GM23248 (cell line): ENCODE measurements at regions not wholly inside any gene's neighbourhood (a gene's known extent, or its start where the extent isn't known, plus 50 kb on each side); places are given as distances from the start of the nearest gene placed in this dataset.

ENCODE experiments used
- DNase-seq: peaks from one replicate; pipeline ENCODE4 v3.0.0-alpha.2; 2015
- H2AFZ ChIP-seq: fragments of 200-600 bp; sonication (generic); 2 replicates; pipeline ENCODE4 v1.6.1; 2016; ENCODE audit warnings: antibody characterized with exemption
- H3F3A ChIP-seq: fragments of 200-600 bp; sonication (generic); 2 replicates; pipeline ENCODE4 v1.6.1; 2016; ENCODE audit warnings: mild to moderate bottlenecking, antibody characterized with exemption, mixed run types; ENCODE audit not compliant: insufficient read depth
- H3K27ac ChIP-seq: fragments of 200-600 bp; sonication (generic); 2 replicates; pipeline ENCODE4 v1.5.1; 2016; ENCODE audit warnings: mild to moderate bottlenecking
- H3K27me3 ChIP-seq: fragments of 200-600 bp; sonication (generic); replicated peaks from 2 replicates; pipeline ENCODE4 v1.6.1; 2016; ENCODE audit warnings: mild to moderate bottlenecking; ENCODE audit not compliant: insufficient read depth
- H3K36me3 ChIP-seq: fragments of 200-600 bp; sonication (generic); 2 replicates; pipeline ENCODE4 v1.6.1; 2016; ENCODE audit warnings: low read depth, mild to moderate bottlenecking
- H3K4me1 ChIP-seq: fragments of 200-600 bp; sonication (generic); 2 replicates; pipeline ENCODE4 v1.6.1; 2016; ENCODE audit warnings: mild to moderate bottlenecking; ENCODE audit not compliant: insufficient read depth
- H3K4me2 ChIP-seq: fragments of 200-600 bp; sonication (generic); one replicate; pipeline ENCODE4 v1.6.1; 2016; ENCODE audit warnings: mild to moderate bottlenecking; ENCODE audit not compliant: unreplicated experiment
- H3K4me3 ChIP-seq: fragments of 200-600 bp; sonication (generic); 2 replicates; pipeline ENCODE4 v1.5.1; 2016; ENCODE audit warnings: mild to moderate bottlenecking
- H3K79me2 ChIP-seq: fragments of 200-600 bp; sonication (generic); 2 replicates; pipeline ENCODE4 v1.6.1; 2016; ENCODE audit warnings: mild to moderate bottlenecking; ENCODE audit not compliant: insufficient read depth
- H3K9ac ChIP-seq: fragments of 200-600 bp; sonication (generic); 2 replicates; pipeline ENCODE4 v1.6.1; 2016; ENCODE audit warnings: mild to moderate bottlenecking
- H3K9me2 ChIP-seq: fragments of 200-600 bp; sonication (generic); 2 replicates; pipeline ENCODE4 v1.6.1; 2016; ENCODE audit warnings: mixed run types, mild to moderate bottlenecking, moderate library complexity; ENCODE audit not compliant: insufficient read depth
- H3K9me3 ChIP-seq: fragments of 200-600 bp; sonication (generic); one replicate; pipeline ENCODE4 v1.6.1; 2017; ENCODE audit warnings: low read depth
- H4K20me1 ChIP-seq: fragments of 200-600 bp; sonication (generic); 2 replicates; pipeline ENCODE4 v1.6.0; 2016; ENCODE audit not compliant: insufficient read depth
- EZH2 ChIP-seq: fragments of 200-600 bp; sonication (generic); IDR thresholded peaks from 2 replicates; pipeline ENCODE4 v1.6.1; 2018; ENCODE audit warnings: antibody characterized with exemption, mild to moderate bottlenecking; ENCODE audit not compliant: insufficient read depth, poor library complexity, severe bottlenecking
- EZH2phosphoT487 ChIP-seq: fragments of 200-600 bp; sonication (generic); IDR thresholded peaks from 2 replicates; pipeline ENCODE4 v1.6.1; 2018; ENCODE audit warnings: antibody characterized with exemption, moderate library complexity, mild to moderate bottlenecking, low read depth; ENCODE audit not compliant: insufficient read depth
- WGBS, 2 experiments: methylation state at CpG; one replicate each; pipeline ENCODE4 v1.1.6; 2015 to 2017; ENCODE audit warnings: low lambda C conversion rate in 2 of 2, low coverage in 1 of 2; ENCODE audit errors: missing lambda C conversion rate in 2 of 2; 5-methylcytosine and 5-hydroxymethylcytosine counted together
- in situ Hi-C: fragments of 300-500 bp; cut with MboI; formaldehyde crosslinking; loops from 2 replicates; pipeline ENCODE4 v1.15.0; 2020

GRCh38 chr4:136800248-136800647, 732.0 kb downstream of the PCDH18 start:
- Histone ChIP-seq H3K4me2 (no peak overlapping the region), H3F3A (no peaks in the 10 kb centered on the region), H3K79me2 (no peaks in the 10 kb centered on the region), H3K4me3 (no peak overlapping the region), H3K27me3 (no peaks in the 10 kb centered on the region), H4K20me1 (no peaks in the 10 kb centered on the region), H3K9me3 (no peaks in the 10 kb centered on the region), H3K9ac (no peak overlapping the region), H2AFZ (no peak overlapping the region), H3K4me1 (no peaks in the 10 kb centered on the region), H3K36me3 (no peaks in the 10 kb centered on the region), H3K27ac (no peak overlapping the region), H3K9me2 (no peaks in the 10 kb centered on the region)
- TF ChIP-seq EZH2phosphoT487 (no peak), EZH2 (no peak)
- in situ Hi-C loops, result no loop called here
- WGBS, 2 experiments, result 4 to 10% methylated on average over 3 of the region's 3 CpGs
- no peak for DNase-seq

GRCh38 chr4:136796953-136797352, 735.3 kb downstream of the PCDH18 start:
- Histone ChIP-seq H3K27ac (no peak overlapping the region), H3K4me1 (no peaks in the 10 kb centered on the region), H2AFZ (no peak overlapping the region), H3K4me2 (no peak overlapping the region), H4K20me1 (no peaks in the 10 kb centered on the region), H3K27me3 (no peaks in the 10 kb centered on the region), H3K9me3 (no peaks in the 10 kb centered on the region), H3K36me3 (no peaks in the 10 kb centered on the region), H3F3A (no peaks in the 10 kb centered on the region), H3K9ac (no peak overlapping the region), H3K4me3 (no peak overlapping the region), H3K9me2 (no peaks in the 10 kb centered on the region), H3K79me2 (no peaks in the 10 kb centered on the region)
- in situ Hi-C loops, result no loop called here
- TF ChIP-seq EZH2phosphoT487, result no peak
- TF ChIP-seq EZH2, result no peak
- WGBS, 2 experiments, result 55 to 67% methylated on average over 3 of the region's 3 CpGs
- no peak for DNase-seq

- H3K9me2 ChIP-seq, result no peaks in the 10 kb centered on the region
- no peaks in the 10 kb centered on the region for H3K4me1 ChIP-seq
- no peaks in the 10 kb centered on the region for H3K27me3 ChIP-seq
- H3K4me2 ChIP-seq, result no peak overlapping the region
- no peaks in the 10 kb centered on the region for H3K79me2 ChIP-seq
- no peak overlapping the region for H3K4me3 ChIP-seq
- peak; percentile 1 for DNase-seq
- no peak overlapping the region for H2AFZ ChIP-seq
- H3F3A ChIP-seq, result no peaks in the 10 kb centered on the region
- H3K9me3 ChIP-seq, result no peaks in the 10 kb centered on the region
- no peaks in the 10 kb centered on the region for H4K20me1 ChIP-seq
- no peak overlapping the region for H3K9ac ChIP-seq
- no peaks in the 10 kb centered on the region for H3K36me3 ChIP-seq
- in situ Hi-C loops, result no loop called here
- H3K27ac ChIP-seq, result no peak overlapping the region
- WGBS, 2 experiments, result 27% methylated on average over 4 of the region's 4 CpGs
- TF ChIP-seq EZH2, result no peak
- no peak for TF ChIP-seq EZH2phosphoT487
Measured at GRCh38 chr4:136793848-136794247, 738.4 kb downstream of the PCDH18 start.

- in situ Hi-C loops, result no loop called here
- H3K9me2 ChIP-seq, result no peaks in the 10 kb centered on the region
- TF ChIP-seq EZH2, result no peak
- no peak for TF ChIP-seq EZH2phosphoT487
- no peaks in the 10 kb centered on the region for H3K79me2 ChIP-seq
- no peak overlapping the region for H3K27ac ChIP-seq
- no peaks in the 10 kb centered on the region for H4K20me1 ChIP-seq
- WGBS, 2 experiments, result 17% methylated on average over 1 of the region's 1 CpG
- H3K36me3 ChIP-seq, result no peaks in the 10 kb centered on the region
- H3K9ac ChIP-seq, result no peak overlapping the region
- H2AFZ ChIP-seq, result no peak overlapping the region
- DNase-seq, result no peak
- H3K4me1 ChIP-seq, result no peaks in the 10 kb centered on the region
- no peak overlapping the region for H3K4me3 ChIP-seq
- no peak overlapping the region for H3K4me2 ChIP-seq
- no peaks in the 10 kb centered on the region for H3F3A ChIP-seq
- no peaks in the 10 kb centered on the region for H3K9me3 ChIP-seq
- no peaks in the 10 kb centered on the region for H3K27me3 ChIP-seq
Measured at GRCh38 chr4:136784326-136784725, 748.0 kb downstream of the PCDH18 start.

- H3K27me3 ChIP-seq, result no peaks in the 10 kb centered on the region
- no peaks in the 10 kb centered on the region for H3K79me2 ChIP-seq
- no peaks in the 10 kb centered on the region for H3K36me3 ChIP-seq
- TF ChIP-seq EZH2phosphoT487 (no peak), EZH2 (no peak)
- no peak overlapping the region for H3K4me2 ChIP-seq
- no peak overlapping the region for H2AFZ ChIP-seq
- no peaks in the 10 kb centered on the region for H3K9me3 ChIP-seq
- no peaks in the 10 kb centered on the region for H3K9me2 ChIP-seq
- no peak overlapping the region for H3K9ac ChIP-seq
- H4K20me1 ChIP-seq, result no peaks in the 10 kb centered on the region
- DNase-seq, result no peak
- H3K27ac ChIP-seq, result no peak overlapping the region
- no peak overlapping the region for H3K4me3 ChIP-seq
- no peaks in the 10 kb centered on the region for H3F3A ChIP-seq
- WGBS, 2 experiments, result 47 to 56% methylated on average over 6 of the region's 6 CpGs
- in situ Hi-C loops, result no loop called here
- H3K4me1 ChIP-seq, result no peaks in the 10 kb centered on the region
Measured at GRCh38 chr4:136769717-136770116, 762.6 kb downstream of the PCDH18 start.
